Gastrocnemius medialis (tissue), 4 donors: ENCODE measurements at regions not wholly inside any gene's neighbourhood (a gene's known extent, or its start where the extent isn't known, plus 50 kb on each side); places are given as distances from the start of the nearest gene placed in this dataset.

Source experiments
- CTCF ChIP-seq, 5 experiments: fragments of 450-650 bp in 3 of 5; fragments of 200-600 bp in 2 of 5; sonication (generic) in 2 of 5; IDR thresholded peaks in 4 of 5; conservative IDR thresholded peaks in 1 of 5; 1 replicate in 4 of 5; 2 replicates in 1 of 5; pipeline ENCODE4 v1.5.1; 2016 to 2019; ENCODE audit warnings: antibody characterized with exemption in 5 of 5, mild to moderate bottlenecking in 3 of 5, moderate library complexity in 3 of 5
- POLR2A ChIP-seq, 2 donors: fragments of 450-650 bp; IDR thresholded peaks; one replicate each; pipeline ENCODE4 v1.6.1; 2017; ENCODE audit warnings: antibody characterized with exemption in 2 of 2, mild to moderate bottlenecking in 2 of 2, moderate library complexity in 2 of 2

GRCh38 chr15:70253461-70254156, 155.9 kb upstream of the TLE3 start:
- TF ChIP-seq CTCF (IDR thresholded peaks at IDR 0.05 in 4 of 5, conservative IDR thresholded peaks at IDR 0.05 in 1 of 5) (no peak), POLR2A (IDR thresholded peaks at IDR 0.05) (no peak)
